RCC 7860 (cell line): ENCODE measurements at regions not wholly inside any gene's neighbourhood (a gene's known extent, or its start where the extent isn't known, plus 50 kb on each side); places are given as distances from the start of the nearest gene placed in this dataset.

Source experiments
- DNase-seq: peaks from one replicate; pipeline ENCODE4 v3.0.0-alpha.2; 2015; ENCODE audit warnings: low spot score
- FAIRE-seq: peaks from 2 replicates; lab custom pipeline; 2012; peaks lifted over from hg19 to GRCh38; lab: Jason Lieb, UNC

GRCh38 chr2:134134313-134134706 is 119.6 kb upstream of the MGAT5 start:
- DNase-seq (no peak), FAIRE-seq (no peak)

- FAIRE-seq (no peak), DNase-seq (no peak)
Observed at GRCh38 chr2:134134827-134135226, 119.0 kb upstream of the MGAT5 start.

- no peak for DNase-seq
- no peak for FAIRE-seq
Observed at GRCh38 chr2:134135793-134136192, 118.1 kb upstream of the MGAT5 start.

GRCh38 chr2:134136731-134137130 is 117.1 kb upstream of the MGAT5 start:
- FAIRE-seq, result no peak
- no peak for DNase-seq

- FAIRE-seq (no peak), DNase-seq (peak; percentile 8)
Observed at GRCh38 chr2:134137182-134137611, 116.7 kb upstream of the MGAT5 start.

GRCh38 chr2:134138115-134138514 is 115.8 kb upstream of the MGAT5 start:
- FAIRE-seq, result no peak

GRCh38 chr2:134139611-134140010 is 114.3 kb upstream of the MGAT5 start:
- DNase-seq, result no peak
- FAIRE-seq, result no peak

More at GRCh38 chr2:134138115-134138514, 115.8 kb upstream of the MGAT5 start:
- DNase-seq, result no peak

GRCh38 chr2:134140251-134140661 is 113.6 kb upstream of the MGAT5 start:
- FAIRE-seq (no peak), DNase-seq (no peak)

- FAIRE-seq, result no peak
- DNase-seq, result no peak
Observed at GRCh38 chr2:134141598-134142340, 112.1 kb upstream of the MGAT5 start.

GRCh38 chr2:134142341-134142738 is 111.5 kb upstream of the MGAT5 start:
- peak; percentile 54 for FAIRE-seq

GRCh38 chr2:134142903-134143302 is 111.0 kb upstream of the MGAT5 start:
- FAIRE-seq (no peak), DNase-seq (peak; percentile 53)

More at GRCh38 chr2:134142341-134142738, 111.5 kb upstream of the MGAT5 start:
- DNase-seq, result peak; percentile 78

GRCh38 chr2:134143568-134143967 is 110.3 kb upstream of the MGAT5 start:
- FAIRE-seq, result no peak
- DNase-seq, result no peak

GRCh38 chr2:134144081-134144596 is 109.7 kb upstream of the MGAT5 start:
- no peak for FAIRE-seq
- DNase-seq, result no peak

GRCh38 chr2:134144651-134145050 is 109.2 kb upstream of the MGAT5 start:
- DNase-seq, result no peak
- no peak for FAIRE-seq

- DNase-seq, result no peak
- no peak for FAIRE-seq
Observed at GRCh38 chr2:134145519-134145918, 108.4 kb upstream of the MGAT5 start.

GRCh38 chr2:134146161-134146560 is 107.7 kb upstream of the MGAT5 start:
- no peak for DNase-seq
- no peak for FAIRE-seq

- no peak for FAIRE-seq
- DNase-seq, result no peak
Observed at GRCh38 chr2:134146620-134147019, 107.3 kb upstream of the MGAT5 start.

- no peak for FAIRE-seq
- DNase-seq, result no peak
Observed at GRCh38 chr2:134148172-134148571, 105.7 kb upstream of the MGAT5 start.

- DNase-seq (no peak), FAIRE-seq (no peak)
Observed at GRCh38 chr2:134148843-134149472, 104.9 kb upstream of the MGAT5 start.

GRCh38 chr2:134149904-134150303 is 104.0 kb upstream of the MGAT5 start:
- DNase-seq, result no peak
- FAIRE-seq, result no peak

- DNase-seq (no peak), FAIRE-seq (no peak)
Observed at GRCh38 chr2:134150760-134151159, 103.1 kb upstream of the MGAT5 start.
